ENCODE measurements at regions not wholly inside any gene's neighbourhood (a gene's known extent, or its start where the extent isn't known, plus 50 kb on each side); places are given as distances from the start of the nearest gene placed in this dataset.
A peak's percentile ranks its signal among the peaks of the same experiment; 100 is the strongest.
"Not testable (repeated sequence)": the region's sequence is repeated elsewhere in the genome, so short reads cannot be mapped to it uniquely, and the experiment has no call there.

DNA sequence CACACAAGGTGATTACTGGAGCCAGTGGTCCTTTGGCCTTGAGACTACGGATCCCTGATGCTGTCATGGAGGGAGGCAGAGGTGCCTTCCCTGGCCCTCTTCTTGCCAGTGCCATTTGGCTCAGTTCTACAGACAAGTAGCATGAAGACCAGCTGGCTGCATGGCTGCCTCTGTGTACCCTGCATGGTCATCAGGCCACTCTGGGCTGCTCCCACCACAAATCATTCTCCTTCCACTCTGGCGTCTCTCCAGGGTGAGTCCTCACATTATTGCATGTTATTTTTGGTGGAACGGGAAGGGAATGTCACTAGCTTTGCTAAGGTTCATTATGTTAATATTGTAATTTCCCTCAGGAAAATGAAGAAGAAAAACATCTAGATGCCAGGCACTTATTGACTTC, 229.8 kb downstream of the VAPA start:
- DNase-seq = no peak

DNA sequence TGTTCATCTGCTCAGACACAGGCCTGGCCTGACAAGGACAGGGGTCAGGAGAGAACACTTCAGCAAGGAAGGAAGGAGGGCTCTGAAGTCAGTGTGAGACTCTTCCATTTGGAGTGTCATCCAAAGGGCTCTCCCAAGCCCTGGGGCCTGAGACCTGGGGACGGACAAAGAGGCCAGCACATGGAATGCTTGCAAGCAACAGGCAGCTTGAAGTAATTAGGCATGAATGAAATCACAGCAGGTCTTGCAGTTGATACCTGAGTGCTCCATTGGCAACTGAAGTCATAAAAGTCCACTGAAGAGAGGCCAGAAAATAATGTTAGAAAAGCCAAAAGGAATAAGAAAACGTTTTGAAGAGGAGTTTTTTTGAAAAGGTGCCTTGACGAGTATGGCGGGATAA, 231.7 kb downstream of the VAPA start:
- no peak for DNase-seq

DNA sequence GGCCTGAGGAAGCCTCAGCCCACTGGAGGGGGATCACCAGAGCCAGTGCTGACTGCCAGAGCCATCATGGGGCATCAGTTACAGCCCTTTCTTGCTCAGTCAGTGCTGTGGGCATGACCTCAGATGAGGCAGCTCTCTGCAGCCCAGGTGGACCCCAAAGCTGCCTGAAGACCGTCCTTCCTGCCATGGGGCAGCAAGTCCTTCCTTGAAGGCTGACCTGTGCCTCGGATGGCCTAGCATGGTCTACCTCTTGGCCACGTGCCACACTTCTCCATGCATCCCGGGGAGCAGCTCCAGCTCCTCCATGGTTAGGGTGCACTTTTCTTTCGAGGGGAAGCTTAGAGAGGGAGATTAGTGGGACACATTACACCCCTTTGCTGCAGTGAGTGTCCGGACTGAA, 233.4 kb downstream of the VAPA start:
- no peak for DNase-seq

DNA sequence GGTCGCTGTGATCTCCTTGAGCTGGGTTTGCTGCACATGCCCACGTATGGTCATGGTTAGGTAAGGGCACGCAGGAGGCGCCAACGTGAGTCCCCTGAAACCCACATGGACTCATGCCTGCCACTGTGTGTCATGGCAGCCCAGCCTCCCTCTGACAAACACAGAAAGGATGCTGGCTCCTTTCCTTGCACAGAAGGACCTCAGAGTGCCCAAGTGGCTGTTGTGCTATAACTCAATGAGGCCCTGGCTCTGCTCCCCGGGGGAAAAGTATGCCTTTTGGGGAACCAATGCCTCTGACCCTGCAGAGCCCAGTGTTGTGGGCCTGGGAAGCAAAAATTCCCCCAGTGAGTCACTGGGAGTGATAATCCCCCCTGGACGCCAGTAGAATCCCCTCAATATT, 233.9 kb downstream of the VAPA start:
- DNase-seq = no peak

DNA sequence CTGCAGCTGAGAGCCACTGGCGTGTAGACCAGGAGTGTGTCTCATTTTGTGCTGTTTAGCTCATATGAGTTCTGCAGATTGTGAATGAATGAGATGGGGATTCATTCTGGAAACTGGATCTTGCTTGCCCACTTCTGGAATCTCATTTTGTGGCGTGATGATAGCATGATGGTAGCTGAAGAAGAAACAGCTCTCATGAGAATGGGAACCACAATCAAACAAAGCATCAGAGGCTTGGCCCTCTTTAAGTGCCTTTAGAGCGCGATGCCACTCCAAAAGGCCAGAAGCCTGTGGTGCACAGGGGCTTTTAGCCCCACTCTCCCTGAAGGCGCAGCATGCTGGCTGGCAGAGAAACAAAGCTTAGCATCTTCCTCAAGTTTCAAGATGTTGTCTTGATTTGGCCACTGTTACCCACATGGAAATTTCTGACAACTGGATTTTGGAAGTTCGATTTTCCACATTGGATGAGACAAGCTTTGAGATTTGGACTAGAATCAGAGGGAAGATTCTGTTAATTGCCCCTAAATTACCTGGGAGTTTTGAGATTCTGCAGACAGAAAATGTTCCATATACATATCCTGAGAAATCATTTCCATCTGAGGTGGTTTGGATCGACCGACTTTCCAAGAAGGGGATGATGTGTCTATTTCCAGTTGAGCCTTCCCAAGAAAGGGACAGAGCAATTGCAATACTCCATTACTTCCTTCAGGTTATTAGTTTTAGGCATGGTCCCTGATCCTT, 234.5 kb downstream of the VAPA start:
- DNase-seq = no peak

DNA sequence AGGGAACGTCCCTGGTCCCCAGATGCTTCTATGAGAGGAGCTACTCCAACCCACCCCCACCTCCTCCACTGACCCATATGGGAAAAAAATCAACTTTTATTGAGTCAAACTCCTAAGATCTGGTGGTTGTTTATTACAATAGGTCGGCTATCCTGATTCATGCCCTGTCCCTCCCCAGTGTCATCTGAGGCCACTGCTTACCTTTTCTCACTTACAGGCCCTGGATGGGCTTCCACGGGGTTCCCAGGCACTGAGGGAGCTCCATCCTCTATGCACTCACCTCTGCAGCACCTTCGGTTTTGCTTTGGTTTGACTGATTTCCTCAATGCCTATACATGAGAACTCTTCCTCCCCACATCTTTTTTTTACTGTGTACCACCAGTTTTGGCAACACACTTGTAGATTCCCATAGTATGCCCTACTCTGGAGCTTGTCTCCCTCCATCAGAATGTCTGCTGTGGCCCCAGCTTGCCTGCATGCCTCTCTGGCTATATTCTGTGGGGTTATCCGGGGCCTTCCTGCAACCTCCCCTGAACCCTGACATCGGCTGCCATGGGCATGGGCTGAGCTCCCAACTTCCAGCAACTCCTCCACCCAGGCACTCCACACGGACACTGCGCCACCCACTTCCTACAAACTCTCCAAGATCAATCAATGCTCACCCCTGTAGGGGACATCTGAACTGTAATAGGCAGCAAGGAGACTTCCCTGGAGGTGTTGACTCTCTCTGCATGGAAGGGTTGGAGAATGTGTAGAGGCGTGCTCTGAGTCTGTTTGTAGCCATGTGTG, 236.1 kb downstream of the VAPA start:
- DNase-seq = no peak

DNA sequence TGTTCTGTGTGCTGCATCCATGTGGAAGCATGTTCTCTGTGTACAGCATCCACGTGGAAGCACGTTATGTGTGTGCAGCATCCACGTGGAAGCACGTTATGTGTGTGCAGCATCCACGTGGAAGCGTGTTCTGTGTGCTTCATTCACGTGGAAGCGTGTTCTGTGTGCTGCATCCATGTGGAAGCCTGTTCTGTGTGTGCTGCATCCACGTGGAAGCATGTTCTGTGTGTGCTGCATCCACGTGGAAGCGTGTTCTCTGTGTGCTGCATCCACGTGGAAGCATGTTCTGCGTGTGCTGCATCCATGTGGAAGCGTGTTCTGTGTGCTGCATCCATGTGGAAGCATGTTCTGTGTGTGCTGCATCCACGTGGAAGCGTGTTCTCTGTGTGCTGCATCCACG, 236.8 kb downstream of the VAPA start:
- DNase-seq = not testable (repeated sequence)

DNA sequence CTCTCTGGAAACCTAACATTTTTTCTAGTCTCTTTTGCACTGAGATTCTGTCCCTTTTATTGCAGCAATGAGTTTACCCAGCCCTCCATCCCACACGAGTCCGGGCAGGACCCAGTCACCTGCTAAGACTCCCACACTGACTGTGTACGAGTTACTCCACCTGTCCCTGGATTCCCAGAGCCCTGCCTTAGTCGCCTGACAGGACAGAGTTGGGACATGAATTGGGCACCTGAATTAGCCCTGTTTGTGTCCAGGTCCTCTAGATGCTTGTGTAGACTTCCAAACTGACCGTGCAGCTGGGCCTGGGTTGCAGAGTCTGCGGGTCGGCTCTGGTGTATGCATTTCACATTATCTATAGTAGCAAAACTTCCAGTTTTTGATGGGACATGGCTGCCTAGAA, 238.7 kb downstream of the VAPA start:
- DNase-seq = no peak

DNA sequence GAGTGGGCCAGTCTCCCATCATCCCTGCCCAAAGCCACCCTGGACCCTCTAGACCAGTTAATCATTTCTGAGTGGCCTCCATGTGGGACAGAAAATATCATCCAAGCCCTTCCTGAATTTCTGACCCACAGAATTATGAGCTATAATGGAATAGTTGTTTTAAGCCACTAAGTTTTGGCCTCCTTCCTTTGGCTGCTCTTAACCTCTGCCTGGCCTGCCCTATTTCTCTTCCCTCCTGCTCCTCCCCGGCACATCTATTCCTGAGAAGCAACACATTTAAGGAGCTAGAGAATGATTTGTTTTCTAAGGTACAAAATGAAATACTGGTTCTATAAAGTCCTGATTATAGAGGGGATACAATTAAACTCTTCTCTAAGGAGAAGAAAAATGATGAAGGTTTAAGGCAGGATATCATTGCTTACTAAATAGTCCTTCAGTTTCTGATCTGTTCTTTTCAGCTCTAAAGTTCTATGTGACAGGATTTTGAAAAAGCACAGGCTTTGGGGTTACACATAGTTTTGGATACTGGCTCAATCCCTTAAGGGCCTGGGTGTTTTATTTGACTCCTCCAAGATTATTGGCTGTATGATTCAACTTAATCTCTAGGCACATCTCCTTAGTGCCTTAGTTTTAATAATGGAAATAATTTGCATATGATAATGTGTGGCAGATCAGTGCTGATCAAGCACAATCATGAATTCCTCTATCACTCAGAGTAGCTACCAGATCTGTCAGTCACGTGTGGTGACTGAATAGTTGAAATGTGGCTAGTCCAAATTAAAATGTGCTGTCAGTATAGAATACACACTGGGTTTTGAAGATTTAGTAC, 240.3 kb downstream of the VAPA start:
- no peak for DNase-seq

DNA sequence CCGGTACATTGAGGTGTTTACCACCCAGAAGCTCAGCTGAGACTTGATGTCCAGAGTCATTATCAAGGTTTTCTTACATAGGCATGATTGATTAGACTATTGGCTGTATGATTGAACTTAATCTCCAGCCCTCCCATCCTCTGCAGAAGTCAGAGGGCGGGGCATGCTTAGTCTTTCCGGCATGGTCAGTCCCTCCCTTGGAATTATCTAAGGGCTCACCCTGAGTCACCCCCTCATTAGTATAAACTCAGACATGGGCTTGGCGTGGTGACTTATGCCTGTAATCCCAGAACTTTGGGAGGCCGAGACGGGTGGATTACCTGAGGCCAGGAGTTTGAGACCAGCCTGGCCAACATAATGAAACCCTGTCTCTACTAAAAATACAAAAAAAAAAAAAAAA, 243.9 kb downstream of the VAPA start:
- no peak for DNase-seq

DNA sequence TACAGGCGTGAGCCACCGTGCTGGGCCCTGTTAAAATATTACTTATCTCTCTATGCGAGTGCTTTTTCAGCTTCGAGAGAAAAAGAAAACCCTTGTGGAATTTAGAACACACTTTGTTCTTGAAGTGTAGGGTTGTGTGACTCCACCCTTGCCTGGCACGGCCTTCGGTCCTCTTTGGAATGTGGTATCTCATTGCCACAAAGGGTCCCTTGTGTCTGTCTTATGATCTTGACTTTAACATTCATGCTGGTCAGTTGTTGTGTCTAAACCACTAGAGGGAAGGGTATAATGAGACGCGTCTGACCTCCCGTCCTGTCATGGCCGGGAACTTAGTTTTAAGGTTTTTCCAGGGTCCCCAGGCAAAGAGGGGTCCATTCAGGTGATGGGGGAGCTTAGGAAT, 246.4 kb downstream of the VAPA start:
- DNase-seq = no peak

DNA sequence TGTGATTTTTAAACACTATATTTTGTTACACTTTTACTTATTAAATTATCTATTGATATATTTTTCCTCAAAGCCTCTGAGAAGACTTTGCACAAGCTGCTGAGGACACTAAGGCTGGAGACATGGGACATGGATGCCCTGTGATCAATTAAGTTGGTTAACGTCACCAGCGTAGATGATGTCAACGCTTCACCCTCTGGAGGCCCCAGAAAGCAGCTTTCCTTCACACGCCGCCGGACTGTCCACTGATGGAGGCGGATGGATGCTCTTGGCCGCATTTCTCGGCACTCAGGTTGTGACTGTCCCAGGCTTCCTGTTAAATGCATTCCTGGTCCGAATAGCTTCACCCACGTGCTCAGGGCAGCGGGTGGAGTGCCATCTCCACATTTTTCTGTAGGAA, 247.5 kb downstream of the VAPA start:
- DNase-seq = no peak

DNA sequence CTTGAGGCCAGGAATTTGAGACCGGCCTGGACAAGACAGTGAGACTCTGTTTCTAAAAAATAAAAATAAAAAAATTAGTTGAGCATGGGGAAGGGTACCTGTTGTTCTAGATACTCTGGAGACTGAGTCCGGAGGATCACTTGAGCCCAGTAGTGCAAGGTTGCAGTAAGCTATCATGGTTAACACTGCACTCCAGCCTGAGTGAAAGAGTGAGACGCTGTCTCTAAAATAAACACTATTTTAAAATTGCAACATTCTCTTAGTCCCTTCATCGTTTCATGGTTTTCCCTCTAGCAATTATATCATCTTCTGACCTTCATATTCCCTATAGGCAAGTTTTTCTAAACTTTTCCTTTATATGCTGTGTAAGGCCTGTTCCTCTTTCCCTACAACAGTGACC, 248.5 kb downstream of the VAPA start:
- no peak for DNase-seq

DNA sequence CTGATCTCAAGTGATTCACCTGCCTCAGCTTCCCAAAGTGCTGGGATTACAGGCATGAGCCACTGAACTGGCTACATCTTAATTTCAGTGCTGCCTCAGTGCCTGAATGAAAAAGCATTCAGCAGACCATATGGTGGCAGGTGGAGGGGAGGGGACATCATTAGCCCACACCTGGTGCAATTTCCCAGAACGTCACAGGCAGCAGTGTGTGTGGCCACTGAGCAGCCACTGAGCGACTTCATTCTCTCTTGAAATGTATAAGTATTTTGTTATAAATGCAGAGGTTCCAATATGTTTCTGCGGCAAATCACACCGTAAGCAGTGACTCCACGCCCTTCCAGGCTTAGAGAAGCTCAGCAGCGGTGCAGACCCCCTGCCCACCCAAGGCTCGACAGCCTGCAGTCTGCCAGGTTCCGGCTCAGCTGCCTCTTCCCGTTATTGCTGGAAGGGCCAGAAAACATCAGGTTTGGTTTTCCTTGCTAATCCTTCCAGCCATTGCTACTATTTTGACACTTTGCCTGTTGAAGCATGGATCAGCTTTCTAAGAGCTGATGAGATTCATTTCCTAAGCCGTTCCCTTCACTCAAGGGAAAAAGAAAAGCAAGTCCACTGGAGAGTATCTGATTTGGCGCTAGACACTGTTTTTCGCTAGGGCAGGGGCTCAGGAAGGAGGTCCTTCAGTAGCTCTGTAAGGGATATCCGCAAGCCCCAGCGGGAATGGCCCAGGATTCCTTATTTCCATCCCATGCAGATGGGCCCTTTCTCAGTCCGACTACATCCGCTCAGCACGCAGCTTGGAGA, 250.7 kb downstream of the VAPA start:
- DNase-seq = peak; percentile 88

DNA sequence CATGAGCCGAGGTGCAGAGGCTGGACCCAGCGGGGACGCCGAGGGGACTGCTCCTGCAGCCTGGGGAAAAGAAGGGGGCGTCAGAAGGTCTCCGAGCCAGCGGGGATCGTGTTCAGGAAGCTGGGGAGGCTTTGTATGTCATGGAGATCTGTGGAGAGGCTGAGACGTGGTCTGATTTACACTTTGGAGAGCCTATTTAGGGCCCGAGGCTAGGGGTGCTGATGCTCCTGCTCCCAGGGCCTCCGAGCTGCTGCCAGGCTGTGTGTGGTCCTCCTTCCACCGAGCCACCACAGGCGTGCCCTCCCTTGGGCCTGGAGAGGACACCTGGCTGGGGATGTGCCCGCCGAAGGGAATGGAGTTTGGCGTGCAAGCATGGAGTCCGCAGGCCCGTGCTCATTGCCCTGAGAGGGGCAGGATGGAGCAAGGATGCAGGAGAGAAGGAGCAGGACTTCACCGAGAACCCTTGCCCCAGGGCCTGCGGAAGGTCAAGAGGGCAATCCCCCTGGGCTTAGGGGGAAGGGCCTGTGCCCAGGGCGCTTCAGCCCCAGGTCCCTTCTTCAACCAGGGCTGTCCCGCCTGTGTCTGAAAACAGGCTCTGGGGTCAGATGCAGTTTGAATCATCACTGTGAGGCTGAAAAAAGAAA, 252.5 kb downstream of the VAPA start:
- no peak for DNase-seq

DNA sequence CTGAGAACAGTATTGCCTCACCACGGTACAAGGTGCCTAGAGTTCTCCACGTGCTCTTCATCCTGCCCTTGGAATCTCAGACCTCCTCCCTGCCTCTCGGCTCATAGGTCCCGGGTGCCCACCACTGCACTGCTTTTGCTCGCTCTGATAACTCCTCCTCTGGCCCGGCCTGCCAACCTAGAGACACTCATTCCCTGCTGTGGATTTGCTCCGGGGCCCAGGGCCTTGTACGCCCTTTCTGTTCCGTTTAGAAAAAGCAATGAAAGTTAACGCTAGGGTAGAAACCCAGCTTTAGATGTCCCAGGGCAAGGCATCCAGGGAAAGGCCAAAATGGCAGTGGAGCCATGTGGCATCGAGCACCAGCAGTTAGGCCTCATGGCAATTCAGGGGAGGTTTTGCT, 253.9 kb downstream of the VAPA start:
- DNase-seq = no peak

DNA sequence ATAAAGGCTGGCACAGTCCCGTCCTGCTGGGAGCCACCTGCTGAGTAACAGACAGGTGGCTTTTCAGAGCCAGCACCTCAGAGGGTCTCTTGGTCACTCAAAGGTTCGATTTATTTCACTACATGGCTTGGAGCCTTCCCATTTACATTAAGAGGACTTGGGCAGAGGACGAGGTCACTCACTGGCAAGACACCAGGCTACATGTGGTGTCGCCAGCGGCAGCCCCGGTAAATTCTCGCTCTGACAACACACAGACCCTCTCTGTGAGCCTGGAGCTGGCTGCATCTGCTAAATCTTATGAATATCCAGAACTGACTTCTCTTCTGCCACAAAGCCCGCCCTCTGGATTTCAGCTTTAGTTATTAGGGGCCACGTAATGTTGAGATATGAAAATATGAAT, 254.7 kb downstream of the VAPA start:
- no peak for DNase-seq

DNA sequence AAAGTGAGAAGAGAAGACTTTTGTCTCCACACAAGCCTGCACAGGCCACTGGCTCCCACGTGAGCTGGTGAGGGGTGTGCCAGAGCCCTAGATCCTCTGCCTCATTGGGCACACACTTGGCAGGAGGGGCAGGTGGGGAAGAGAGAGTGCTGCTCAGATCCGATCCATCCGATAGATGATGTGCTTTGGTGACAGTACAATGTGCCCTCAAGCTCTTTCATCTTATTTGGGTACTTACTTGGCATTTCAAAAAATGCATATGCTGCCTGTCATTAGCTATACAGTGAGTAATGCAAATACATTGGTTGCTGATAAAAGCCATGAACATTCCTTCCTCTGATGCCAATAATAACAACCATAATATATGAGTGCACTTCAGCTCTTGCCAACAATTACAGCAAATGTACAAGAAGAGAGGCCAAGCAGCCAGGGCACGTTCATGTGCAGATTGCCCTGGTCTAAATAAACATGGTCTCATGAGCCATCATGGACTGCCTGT, 255.3 kb downstream of the VAPA start:
- DNase-seq = no peak

DNA sequence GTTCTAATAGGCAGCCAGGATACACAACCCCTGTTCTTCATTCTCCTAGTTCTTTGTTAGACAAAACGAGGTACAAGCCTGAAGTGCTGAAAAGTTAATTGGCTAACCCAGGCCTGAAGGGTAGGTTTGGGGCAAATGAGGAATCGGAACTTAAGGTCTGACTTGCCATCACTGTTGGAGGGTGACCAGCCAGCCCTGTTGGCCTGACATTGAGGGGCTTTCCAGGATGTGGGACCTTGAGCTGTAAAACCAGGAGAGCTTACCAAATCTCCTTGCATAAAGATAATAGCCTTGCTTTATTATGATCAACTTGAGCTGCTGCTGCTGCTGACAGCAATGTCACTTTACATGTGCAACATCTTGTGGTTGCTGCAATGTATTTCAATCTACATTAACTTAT, 256.0 kb downstream of the VAPA start:
- no peak for DNase-seq

DNA sequence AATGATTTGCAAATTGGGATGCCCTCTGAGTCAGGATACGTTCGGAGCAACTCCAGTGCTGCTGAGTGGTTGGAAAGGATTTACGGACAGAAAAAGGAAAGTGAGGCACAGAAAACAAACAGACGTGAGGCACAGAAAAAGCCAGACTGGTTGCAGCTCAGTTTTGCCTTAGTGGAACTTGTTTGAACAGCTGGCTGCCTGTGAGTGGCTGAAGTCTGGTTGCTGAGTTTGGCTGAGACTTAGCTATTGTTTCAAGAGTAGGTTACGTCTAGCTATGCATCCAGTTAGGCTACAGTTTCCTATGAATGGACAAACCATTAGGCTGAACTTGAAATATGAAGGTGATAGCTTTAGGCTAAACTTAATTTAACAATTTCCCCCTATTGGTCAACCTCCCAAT, 256.6 kb downstream of the VAPA start:
- no peak for DNase-seq

DNA sequence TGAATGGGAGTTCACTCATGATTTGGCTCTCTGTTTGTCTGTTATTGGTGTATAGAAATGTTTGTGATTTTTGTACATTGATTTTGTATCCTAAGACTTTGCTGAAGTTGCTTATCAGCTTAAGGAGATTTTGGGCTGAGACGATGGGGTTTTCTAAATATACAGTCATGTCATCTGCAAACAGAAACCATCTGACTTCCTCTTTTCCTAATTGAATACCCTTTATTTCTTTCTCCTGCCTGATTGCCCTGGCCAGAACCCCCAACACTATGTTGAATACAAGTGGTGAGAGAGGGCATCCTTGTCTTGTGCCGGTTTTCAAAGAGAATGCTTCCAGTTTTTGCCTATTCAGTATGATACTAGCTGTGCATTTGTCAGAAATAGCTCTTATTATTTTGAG, 261.5 kb downstream of the VAPA start:
- DNase-seq = not testable (repeated sequence)

DNA sequence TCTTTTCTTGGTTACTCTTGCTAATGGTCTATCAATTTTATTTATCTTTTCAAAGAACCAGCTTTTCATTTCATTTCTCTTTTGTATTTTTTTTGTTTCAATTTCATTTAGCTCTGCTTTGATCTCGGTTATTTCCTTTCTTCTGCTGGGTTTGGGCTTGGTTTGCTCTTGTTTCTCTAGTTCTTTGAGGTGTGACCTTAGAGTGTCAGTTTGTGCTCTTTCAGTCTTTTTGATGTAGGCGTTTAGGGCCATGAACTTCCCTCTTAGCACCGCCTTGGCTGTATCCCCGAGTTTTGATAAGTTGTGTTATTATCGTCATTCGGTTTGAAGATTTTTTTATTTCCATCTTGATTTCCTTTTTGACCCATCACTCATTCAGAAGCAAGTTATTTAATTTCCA, 265.5 kb downstream of the VAPA start:
- DNase-seq = not testable (repeated sequence)
